HG03520 (cell line): ENCODE measurements at regions not wholly inside any gene's neighbourhood (a gene's known extent, or its start where the extent isn't known, plus 50 kb on each side); places are given as distances from the start of the nearest gene placed in this dataset.
A peak's percentile ranks its signal among the peaks of the same experiment; 100 is the strongest.

ENCODE experiments used
- ATAC-seq: cut with Tn5 transposase; IDR thresholded peaks from one replicate; pipeline ENCODE4 v1.9.1; 2021; ENCODE audit warnings: mild to moderate bottlenecking, moderate library complexity; ENCODE audit not compliant: unreplicated experiment

DNA sequence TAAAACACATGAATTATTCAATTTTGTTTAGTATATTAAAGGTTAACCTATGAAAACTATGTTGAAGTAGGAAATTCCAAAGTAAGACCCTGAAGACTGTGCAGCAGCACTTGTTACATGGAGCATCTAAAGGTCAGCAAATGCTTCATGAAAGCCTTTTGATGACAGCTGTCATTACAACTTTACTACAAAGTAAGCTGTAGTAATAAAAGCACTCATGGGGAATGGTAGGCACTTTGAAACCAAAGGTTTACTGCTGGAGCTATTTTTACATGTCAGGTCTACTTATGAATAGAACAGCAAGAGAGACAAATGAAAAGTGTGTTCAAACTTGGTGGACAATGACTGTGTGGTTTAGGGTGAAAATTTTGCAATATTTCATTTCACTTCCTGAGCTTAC lies 672.5 kb upstream of the PCDH20 start:
- ATAC-seq, result no peak

DNA sequence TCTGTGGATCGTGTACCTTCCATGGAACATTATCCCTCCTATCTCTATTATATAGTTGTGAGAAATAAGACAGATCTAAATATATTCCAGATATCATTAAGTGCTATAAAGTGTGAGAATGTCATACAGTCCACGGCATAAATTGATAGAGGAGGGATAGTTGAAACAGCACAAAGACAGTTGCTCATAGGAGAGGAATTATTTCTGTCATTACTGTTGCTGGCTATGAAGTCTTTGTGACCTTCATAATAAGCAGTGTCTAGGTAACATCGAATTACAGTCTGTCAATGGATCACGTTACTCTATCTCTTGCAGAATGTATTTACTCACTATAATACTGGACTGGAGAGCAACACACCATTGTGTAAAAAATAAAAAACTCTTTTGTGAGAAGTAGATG lies 671.5 kb upstream of the PCDH20 start:
- ATAC-seq, result no peak

DNA sequence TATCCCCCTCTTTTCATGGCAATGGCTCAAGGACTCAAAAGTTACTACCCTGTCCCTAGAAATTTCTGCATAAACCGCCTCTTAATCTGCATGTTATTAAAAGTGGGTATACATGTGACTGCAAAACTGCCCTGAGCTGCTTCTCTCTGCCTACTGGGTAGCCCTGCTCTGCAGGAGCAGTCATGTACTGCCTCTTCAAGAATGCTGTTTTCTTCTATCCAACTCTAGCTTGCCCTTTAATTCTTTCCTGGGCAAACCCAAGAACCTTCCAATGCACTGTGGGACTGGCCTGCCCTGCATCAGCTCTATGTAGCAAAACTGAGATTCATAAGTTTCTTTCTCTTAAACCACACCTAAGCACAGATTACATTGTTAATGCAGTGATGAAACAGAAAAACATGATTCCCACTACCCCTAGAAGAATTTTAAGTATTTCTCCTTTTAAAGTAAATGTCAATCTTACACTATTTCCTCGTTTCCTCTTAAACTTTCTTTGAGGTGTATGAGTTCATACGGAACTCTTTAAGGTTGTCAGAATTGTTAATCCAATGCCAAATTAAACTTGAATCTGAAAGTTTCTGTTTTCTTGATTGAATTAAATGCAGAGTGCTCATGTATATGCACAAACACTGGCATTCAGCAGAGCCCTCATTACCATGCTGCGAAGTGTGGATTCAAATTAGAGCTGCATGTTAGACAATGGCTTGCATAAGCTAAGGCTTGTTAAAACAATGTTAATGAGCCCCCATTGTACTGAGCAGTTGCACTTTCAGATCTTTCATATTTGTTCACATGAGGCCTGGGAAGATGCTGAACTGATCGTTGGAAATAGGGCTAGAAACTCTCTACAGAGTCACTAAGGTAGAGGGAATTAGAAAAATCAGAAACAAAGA lies 669.9 kb upstream of the PCDH20 start:
- no peak for ATAC-seq

DNA sequence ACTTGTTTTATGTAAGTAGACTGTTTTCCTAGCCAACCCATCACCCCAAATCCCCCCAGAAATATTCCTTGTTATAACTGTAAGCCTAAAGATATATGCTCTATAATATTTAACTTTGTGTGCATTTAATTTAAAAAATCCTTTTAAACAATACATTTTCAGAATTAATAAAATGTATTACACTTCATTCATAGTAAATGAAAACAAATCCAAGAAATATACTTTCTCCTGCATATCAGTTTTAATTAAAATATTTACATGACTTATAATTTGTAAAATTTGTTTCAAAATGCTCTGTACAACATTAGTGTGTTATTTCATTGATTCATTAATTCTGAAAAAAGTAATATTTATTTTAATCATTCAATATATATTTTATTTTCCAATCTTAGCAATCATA lies 669.1 kb upstream of the PCDH20 start:
- no peak for ATAC-seq

DNA sequence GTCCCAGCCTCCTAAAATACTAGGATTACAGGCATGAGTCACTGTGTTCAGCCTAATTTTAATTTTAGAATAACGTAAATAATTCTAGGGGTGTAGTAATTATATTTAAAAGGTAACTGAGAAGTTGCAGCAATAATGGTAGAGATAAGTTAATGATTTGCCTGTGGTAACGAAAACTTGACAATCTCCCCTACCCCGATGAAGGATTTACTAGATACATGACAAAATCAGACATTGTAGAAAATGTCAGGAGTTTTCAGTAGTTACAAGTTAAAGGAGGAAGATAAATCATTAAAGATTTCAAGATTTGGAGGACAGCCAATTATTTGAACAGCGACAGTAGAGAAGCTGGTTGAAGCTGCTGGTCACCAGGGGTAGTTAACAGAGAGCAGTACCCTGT lies 652.2 kb upstream of the PCDH20 start:
- ATAC-seq, result no peak

DNA sequence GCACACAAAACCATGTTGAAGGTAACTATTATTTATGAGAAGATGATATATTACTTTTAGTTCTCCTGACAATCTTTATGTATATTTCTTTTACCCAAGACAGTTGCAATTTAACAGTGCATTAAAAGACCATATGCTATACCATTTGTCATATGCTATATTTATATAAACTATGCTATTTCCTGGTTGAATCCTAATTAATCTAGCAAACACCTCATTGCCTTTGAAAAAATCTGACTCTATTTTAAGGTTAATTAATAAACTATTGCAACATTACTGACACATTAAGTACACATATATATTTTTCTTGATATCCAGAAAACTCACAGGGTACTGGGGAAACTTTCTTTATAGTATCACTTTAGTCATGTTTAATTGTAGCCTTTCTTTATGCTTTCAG lies 649.4 kb upstream of the PCDH20 start:
- no peak for ATAC-seq

DNA sequence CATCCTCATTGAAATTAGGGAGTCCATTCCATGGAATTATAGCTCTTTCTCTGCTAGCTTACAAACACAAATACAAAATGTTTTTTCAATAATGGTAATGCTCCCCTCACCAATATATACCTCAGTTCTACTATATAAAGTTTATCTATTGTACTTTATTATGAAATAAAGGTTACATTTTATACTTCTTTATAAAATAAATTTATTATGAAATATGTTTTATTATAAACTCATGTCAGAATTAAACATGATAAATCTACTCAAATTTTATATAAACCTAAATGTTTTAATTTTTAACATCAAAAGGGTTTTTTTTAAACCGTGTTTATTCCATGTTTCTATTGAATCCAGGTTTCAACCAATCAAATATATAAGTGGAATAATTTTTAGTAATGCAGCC lies 646.1 kb upstream of the PCDH20 start:
- no peak for ATAC-seq

DNA sequence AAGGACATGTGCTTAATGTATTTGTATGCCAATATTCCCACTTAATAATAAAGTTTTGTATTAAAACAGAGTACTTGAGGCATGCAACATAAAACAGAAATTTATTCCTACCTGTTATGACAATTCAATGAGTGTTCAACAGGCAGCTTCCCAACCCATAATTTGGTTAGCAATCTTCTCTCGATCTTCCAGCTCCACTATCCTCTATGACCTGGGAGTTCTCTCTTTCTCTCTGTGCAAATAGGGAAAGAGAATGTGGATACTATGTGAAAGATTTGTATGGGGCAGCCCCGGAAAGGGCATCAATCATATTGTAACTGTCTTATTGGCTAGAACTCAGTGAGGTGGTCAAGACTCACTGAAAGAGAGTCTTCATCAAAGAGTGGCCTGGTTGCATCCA lies 644.9 kb upstream of the PCDH20 start:
- ATAC-seq, result no peak

DNA sequence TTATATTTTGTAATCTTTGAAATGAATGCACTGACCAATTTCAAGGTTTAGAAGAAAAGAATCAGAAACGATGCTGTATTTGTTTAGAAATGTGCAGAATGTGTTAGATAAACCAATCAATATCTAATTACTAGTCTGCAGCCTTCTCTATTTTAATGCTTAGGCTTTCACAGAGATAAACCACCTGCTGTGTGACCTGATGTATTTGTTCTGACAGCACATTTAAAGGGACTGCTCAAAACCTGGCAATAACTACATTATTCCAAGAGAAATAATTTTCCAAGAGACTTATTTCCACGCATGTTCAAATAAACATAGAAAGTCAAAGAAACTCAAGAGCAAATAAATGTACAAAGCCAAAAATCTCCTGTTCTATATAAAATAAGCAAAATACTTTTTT lies 641.6 kb upstream of the PCDH20 start:
- no peak for ATAC-seq

DNA sequence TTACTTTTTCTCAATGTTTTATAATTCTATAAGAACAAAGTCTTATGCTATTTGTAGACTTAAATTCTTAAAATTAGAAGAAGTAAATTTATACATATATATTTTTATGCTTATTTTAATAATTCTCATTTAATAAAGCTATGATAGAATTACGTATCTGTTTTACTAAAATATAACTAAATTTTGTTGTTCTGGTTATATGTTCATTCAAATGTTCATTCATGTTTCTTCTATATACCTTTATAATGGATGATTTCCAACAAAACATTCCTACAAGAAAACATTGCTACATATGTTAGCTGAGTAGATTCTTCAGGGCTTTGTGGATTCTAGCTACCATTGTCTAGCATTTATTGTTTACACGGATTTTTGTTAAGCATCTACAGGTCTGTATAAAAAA lies 634.3 kb upstream of the PCDH20 start:
- no peak for ATAC-seq

DNA sequence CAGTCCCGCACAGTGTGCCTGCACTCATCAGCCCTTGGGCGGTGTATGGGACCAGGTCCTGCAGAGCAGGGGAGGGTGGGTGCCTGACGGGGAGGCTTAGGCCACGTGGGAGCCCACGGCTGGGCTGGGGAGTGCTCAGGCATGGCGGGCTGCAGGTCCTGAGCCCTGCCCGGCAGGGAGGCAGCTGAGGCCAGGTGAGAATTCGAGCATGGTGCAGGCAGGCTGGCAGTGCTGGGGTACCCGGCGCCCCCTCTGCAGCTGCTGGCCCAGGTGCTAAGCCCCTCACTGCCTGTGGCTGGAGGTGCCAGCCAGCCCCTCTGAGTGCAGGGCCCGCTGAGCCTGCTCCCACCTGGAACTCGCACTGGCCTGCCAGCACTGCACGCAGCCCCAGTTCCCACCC lies 630.9 kb upstream of the PCDH20 start:
- no peak for ATAC-seq

DNA sequence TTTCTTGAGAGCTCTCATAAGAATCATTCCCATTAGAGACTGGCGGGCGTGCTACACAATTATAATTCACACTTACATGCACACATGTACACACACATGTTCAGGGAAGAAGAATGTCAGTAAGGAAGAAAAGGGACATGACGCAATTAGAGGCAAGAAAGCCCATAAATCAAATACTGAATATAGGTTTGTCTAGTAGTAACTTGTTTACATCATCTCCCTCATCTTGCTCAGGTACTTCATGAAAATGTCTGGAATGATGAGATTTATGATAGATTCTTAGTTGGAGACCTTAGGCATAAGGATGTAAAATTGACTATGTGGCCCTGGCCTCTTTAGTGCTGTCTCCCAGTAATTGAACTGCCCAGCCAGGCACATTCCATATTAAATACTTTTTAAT lies 628.0 kb upstream of the PCDH20 start:
- ATAC-seq, result no peak

DNA sequence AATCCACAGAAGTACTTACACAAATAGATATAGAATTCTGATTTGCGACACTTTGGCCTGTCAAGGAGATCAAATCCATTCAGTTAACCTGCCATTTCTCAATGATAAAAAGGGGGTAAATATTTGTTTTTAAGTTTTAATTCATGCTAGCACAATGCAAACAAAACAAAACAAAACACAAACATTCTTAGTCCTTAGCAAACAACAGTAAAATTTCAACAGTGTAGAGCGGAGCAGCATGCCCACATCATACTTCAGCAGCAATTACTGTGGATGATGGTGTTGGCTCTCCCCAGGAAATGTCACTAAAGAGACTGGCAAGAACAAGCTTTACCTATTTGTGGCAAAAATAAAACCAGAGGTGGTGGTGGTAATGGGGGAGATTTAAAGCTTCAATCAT lies 625.2 kb upstream of the PCDH20 start:
- ATAC-seq, result no peak

DNA sequence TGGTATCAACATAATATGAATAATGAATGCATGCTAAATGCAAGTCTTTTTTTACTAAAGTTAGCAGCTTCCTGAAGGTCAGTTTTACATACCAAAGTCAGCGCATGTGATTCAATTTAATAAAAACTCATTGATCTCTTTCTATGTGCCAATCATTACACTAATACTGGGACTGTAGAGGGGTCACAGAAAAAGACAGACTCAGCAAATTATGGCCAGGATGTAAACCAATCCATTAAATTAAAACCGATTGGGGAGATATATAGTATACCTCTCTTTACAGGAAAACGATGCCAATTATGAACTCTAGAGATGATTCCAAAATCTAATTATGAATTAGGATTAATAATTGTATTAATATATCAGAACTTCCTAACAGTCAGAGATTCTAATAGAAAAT lies 624.4 kb upstream of the PCDH20 start:
- ATAC-seq, result no peak

DNA sequence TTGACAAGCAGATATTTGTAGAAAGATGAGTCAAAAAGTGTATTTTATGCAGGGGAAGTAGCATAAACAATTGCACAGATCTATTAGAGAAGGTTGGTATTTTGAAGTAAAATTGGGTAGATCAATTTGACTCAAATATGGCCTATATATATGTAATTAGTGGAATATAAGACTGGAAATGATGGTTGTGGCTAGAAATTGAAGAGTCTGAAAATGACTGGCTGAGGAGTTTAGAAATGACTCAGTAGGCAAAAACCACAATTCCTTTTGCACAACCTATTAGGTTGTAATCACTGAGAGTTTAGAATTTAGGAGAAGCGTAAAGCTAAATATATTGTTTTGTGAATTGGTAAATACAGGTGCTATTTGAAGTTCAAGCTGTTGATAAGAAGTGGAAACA lies 622.6 kb upstream of the PCDH20 start:
- ATAC-seq, result peak; percentile 62

DNA sequence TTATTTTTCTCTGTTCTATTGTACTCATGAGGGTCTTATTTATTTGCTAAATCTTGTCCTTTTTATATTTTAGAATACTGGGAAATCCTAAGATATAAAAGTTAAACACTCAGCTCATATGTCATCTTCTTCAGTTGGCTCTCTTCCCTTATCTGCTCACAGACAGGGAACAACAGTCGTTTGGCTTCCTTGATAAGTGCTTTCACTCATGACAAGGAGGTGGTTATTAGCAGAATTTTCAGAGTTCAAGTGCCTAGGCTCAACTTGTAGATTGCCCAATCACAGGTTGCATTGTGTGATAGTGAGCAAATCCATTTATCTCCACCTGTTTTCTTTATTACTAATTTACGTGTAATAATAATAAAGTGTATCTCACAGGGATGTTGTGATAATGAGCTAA lies 620.3 kb upstream of the PCDH20 start:
- ATAC-seq, result no peak

DNA sequence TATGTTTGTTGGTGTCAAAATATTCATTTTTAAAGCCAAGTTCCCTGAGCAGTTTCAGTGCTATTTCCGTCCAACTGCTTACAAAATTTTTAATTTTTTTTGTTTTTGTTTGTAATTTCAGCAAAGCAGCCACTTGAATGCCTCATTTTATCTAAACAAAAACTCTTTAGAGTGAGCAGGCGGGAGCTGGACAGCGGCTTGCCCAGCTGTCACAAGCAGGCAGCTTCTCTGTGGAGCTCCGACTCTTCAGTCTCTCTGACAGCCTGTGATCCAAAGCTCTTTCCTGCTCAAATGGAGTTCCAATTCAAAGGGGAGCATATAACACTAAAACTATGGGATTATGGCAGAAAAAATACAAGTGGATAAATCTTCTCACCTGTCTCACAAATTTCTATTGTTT lies 618.3 kb upstream of the PCDH20 start:
- ATAC-seq, result no peak

DNA sequence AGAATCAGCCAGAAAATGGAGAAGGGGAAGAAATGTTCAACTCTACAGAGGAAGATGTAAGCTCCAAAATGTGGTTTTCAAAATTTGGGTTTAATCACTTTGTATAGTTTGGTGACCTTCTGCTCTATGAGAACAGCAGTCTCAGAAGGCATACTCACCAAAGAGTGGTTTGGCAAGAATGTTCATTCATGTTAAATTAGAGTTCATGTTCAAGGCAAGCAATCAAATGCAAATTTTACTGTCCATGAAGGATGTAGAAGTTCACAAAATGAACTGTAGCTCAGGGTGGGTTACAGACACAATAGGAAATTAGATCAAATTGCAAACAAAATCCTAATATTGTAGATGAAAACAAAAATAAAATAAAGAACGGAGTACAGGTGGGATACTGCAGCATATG lies 606.7 kb upstream of the PCDH20 start:
- ATAC-seq, result no peak

DNA sequence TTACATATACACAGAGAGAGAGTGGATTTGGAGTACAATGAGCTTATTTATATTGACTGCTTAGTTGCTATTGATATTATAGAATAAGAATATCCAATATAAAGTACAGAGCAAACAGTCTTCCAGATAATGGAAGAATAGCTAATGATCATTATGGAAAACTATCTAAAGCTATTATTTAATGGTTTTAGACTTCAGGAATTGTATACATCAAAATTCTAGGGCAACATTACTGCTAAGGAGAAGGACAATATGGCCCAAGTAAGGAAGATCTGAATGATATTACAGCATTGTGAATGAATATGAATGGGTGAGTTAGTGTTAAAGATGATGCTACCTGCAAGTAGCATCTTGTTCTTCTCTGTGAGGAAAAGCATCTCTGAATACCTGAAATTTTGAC lies 604.2 kb upstream of the PCDH20 start:
- ATAC-seq, result no peak

DNA sequence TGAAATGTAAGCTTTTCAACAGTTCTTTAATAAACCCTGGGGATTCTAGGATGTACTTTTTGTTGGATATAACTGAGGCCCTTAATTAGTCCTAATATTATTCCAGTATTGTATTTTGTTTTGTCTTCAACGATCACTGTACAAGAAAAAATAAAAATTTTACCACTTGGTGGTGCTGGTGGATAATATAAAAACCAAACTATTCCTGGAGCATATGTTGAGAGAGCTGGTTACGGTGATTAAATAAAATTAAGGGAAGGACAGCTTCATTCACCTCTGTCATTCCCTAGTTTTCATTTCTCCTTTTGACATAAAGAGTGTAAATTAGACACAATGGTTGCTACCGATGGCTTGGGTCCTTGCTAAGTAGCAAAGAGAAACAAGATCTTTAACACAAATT lies 598.6 kb upstream of the PCDH20 start:
- no peak for ATAC-seq

DNA sequence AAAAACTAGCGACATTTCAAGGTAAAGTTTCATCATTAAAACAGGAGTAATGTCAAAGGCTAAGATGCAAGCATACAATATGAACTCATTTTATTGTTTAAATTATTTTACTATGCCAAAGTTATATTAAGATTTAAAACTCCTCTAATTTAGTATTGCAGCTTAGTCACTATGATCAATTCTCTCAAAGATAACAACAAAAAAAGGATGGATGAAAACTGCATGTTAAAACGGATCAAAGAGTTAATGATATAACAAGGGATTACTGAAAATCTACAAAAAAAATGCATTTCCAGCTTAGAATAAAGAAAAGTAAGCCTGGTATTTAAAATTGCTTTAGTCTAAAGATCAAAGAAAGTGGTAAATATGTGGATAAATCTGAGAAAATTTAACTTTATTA lies 587.8 kb upstream of the PCDH20 start:
- ATAC-seq, result no peak

DNA sequence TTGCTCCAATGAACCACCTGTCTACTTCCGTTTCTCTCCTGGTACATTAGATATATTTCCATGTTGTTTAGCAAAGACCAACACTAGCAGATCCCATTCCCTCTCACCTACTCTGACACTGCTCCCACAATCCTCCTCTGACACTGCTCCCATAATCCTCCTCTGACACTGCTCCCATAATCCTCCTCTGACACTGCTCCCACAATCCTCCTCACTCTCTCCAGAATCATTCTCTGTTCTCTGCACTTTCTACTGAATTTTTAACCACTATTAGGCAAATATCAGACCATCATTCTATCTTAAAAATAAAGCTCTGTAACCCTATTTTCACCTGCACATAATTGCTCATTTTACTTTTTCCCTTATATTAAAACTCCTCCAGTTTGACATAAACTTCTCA lies 578.5 kb upstream of the PCDH20 start:
- ATAC-seq, result no peak

DNA sequence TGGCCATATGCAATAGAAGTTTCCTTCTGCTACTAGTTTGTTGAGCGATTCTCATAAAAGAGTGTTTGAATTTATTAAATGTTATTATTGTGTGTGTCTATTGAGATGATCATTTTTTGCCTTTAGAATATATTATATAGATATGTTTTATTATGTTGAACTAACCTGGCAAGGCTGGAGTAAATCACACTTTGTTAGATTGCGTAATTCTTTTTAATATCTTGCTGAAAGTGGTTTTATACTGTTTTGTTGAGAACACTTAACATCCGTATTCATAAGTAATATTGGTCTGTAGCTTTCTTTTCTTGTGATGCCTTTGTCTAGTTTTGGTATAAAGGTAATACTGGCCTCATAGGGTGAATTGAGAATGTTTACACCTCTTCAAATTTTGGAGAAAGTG lies 574.3 kb upstream of the PCDH20 start:
- no peak for ATAC-seq
